ENCODE measurements at regions not wholly inside any gene's neighbourhood (a gene's known extent, or its start where the extent isn't known, plus 50 kb on each side); places are given as distances from the start of the nearest gene placed in this dataset.

- TF ChIP-seq, protein P1, sequence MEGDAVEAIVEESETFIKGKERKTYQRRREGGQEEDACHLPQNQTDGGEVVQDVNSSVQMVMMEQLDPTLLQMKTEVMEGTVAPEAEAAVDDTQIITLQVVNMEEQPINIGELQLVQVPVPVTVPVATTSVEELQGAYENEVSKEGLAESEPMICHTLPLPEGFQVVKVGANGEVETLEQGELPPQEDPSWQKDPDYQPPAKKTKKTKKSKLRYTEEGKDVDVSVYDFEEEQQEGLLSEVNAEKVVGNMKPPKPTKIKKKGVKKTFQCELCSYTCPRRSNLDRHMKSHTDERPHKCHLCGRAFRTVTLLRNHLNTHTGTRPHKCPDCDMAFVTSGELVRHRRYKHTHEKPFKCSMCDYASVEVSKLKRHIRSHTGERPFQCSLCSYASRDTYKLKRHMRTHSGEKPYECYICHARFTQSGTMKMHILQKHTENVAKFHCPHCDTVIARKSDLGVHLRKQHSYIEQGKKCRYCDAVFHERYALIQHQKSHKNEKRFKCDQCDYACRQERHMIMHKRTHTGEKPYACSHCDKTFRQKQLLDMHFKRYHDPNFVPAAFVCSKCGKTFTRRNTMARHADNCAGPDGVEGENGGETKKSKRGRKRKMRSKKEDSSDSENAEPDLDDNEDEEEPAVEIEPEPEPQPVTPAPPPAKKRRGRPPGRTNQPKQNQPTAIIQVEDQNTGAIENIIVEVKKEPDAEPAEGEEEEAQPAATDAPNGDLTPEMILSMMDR (conservative IDR thresholded peaks at IDR 0.05; ENCODE audit: low read depth, low read length) = no peak
- no peak for TF ChIP-seq POLR2A (IDR thresholded peaks at IDR 0.05; ENCODE audit: low read depth, low read length)
- no peak for TF ChIP-seq SMC3 (IDR thresholded peaks at IDR 0.05; ENCODE audit: low read depth, low read length)
- TF ChIP-seq CEBPB (IDR thresholded peaks at IDR 0.05; ENCODE audit: low read depth, low read length) = no peak
- TF ChIP-seq MAZ (IDR thresholded peaks at IDR 0.05; ENCODE audit: borderline replicate concordance, low read depth, low read length) = no peak
- TF ChIP-seq RCOR1 (IDR thresholded peaks at IDR 0.05; ENCODE audit: insufficient replicate concordance, low read length) = no peak
- TF ChIP-seq BHLHE40 (IDR thresholded peaks at IDR 0.05; ENCODE audit: low read depth, low read length) = no peak
- no peak for TF ChIP-seq USF2 (IDR thresholded peaks at IDR 0.05; ENCODE audit: low read depth, low read length)
- TF ChIP-seq RAD21 (IDR thresholded peaks at IDR 0.05; ENCODE audit: low read length) = no peak
- no peak for TF ChIP-seq FOS (IDR thresholded peaks at IDR 0.05; ENCODE audit: low read depth, low read length)
- no peak for TF ChIP-seq RFX5 (IDR thresholded peaks at IDR 0.05; ENCODE audit: low read depth, low read length)
- no peak for TF ChIP-seq CHD1 (IDR thresholded peaks at IDR 0.05; ENCODE audit: low read depth, low read length)
- no peak for TF ChIP-seq MAFK (IDR thresholded peaks at IDR 0.05; ENCODE audit: low read depth, low read length)
- TF ChIP-seq, protein P2, sequence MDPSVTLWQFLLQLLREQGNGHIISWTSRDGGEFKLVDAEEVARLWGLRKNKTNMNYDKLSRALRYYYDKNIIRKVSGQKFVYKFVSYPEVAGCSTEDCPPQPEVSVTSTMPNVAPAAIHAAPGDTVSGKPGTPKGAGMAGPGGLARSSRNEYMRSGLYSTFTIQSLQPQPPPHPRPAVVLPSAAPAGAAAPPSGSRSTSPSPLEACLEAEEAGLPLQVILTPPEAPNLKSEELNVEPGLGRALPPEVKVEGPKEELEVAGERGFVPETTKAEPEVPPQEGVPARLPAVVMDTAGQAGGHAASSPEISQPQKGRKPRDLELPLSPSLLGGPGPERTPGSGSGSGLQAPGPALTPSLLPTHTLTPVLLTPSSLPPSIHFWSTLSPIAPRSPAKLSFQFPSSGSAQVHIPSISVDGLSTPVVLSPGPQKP (IDR thresholded peaks at IDR 0.05; ENCODE audit: borderline replicate concordance, low read depth, low read length) = no peak
Measured at GRCh38 chr7:46809886-46810285, 772.0 kb downstream of the TNS3 start.

Data from IMR-90 (cell line).